GM18951 (cell line): ENCODE measurements at regions not wholly inside any gene's neighbourhood (a gene's known extent, or its start where the extent isn't known, plus 50 kb on each side); places are given as distances from the start of the nearest gene placed in this dataset.

Experiments used
- POLR2A ChIP-seq: IDR thresholded peaks from 4 replicates; pipeline ENCODE4 v1.6.1; 2011; ENCODE audit warnings: mild to moderate bottlenecking; ENCODE audit not compliant: insufficient read length, insufficient read depth; ENCODE audit errors: extremely low read depth
- in situ Hi-C: fragments of 300-500 bp; cut with MboI; formaldehyde crosslinking; loops from one replicate; pipeline ENCODE4 v1.12.0; 2022; ENCODE audit warnings: low sequenced_read_pairs, mixed read lengths, inconsistent platforms; ENCODE audit not compliant: unreplicated experiment

GRCh38 chr1:55571767-55572166, 356.6 kb upstream of the USP24 start:
- no peak for TF ChIP-seq POLR2A
- in situ Hi-C loops, result no loop called here

DNA sequence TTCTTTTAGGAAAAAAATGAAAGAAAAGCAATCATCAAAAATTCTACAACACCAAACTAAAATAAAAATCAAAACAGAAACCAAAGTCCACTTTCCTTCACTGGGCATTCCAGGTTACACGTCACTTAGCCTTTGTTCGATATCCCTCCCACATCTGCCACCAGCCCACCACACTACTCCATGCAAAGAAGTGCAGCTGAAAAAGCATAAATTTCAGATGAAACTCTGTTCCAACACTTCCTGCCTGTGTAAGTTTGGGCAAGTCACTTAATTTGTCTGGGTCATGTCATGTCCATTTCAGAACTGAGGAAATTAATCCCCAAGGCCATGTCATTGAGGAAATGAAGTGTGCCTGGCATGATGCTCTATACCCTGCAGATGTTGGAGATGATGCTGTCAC, 354.3 kb upstream of the USP24 start:
- TF ChIP-seq POLR2A, result no peak
- in situ Hi-C loops, result no loop called here

DNA sequence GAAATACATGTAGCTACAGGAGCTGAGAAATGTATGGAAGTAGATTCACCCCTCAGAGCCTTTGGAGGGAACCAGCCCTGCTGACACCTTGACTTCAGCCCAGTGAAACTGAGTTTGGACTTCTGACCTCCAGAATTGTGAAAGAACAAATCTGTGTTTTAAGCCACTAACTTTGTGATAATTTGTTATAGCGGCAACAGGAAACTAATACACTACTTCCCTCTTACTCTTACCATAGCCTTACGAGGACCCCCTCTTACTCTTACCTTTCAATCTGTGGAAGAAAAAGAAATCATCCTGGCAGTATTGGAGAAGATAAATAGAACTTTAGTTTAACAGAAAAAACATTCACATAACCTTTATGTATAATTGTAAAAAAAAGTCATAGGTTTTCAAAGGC, 353.6 kb upstream of the USP24 start:
- in situ Hi-C loops, result no loop called here
- TF ChIP-seq POLR2A, result no peak

DNA sequence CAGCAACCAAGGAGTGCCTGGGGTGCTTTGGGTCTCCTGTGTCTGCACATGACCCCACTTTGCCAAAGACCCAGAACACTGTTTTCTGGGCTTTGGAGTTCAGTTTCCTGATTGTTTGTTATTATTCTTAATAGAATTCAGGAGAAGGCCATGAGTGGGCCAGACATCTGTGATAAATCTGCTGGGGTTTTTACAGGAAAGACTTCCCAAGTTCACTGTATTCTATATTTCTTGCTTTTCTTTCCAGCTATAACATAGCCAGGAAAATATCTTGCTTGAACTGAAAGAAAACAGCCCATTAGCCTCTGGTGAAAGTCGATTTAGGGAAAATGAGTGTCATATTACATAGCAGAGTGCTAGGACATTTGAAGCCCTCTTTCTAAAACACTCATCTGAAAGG, 345.1 kb upstream of the USP24 start:
- no peak for TF ChIP-seq POLR2A
- in situ Hi-C loops, result no loop called here

GRCh38 chr1:55559842-55560241, 344.7 kb upstream of the USP24 start:
- no peak for TF ChIP-seq POLR2A
- in situ Hi-C loops, result no loop called here

GRCh38 chr1:55559161-55559611, 344.0 kb upstream of the USP24 start:
- TF ChIP-seq POLR2A, result no peak
- in situ Hi-C loops, result no loop called here

DNA sequence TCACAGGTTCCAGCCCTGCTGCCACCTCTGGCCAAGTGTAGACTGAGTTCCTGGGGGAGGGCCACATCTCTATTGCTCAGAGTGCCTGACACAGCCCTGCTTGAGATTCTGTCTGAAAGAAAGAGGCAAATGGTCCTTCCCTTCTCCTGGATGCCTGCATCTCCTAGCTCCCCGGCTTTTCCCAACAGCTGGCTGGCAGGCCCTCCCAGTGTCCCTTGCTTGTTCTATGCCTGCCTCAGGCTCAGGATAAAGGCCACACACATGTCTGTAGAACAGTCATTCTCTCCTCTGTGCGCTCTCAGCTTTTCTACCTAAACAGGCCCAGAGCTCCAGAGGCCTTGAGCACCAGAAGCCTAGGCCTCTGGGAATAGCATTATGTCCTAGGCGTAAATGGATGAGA, 343.4 kb upstream of the USP24 start:
- in situ Hi-C loops, result no loop called here
- TF ChIP-seq POLR2A, result no peak

DNA sequence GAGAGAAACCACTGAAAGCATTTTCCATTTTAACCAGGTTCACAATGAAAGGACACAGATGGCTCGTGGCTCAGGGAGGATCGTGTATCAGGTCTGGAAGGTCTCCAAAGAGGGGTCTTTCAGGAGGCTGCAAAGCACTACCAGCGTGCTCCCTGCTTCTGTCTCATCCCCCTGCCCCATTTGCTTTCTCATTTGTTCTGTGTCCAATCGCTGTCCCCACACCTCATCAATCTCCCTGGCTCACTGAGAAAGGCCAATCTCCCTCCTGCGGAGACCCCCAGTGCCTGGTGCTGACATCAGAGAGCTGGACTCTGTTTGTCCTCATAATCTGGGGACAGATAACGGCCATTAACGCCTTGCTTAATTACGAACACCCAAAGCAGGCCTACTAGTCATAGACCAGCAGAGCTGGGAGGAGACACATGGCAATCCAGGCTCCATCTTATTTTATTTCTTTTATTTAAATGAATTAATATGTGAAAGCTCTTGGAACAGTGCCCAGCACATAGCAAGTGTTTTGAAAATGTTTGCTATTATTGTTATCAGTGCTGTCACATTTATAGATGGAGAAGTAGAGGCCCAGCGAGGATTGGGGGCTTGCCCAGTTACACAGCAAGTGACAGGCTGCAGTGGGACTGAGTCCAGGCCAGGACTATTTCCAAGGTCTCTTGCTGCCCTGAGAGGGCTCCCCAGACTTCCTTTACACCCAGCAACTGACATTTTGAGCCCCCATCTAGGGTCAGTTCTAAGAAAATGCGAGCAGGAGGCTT, 341.0 kb upstream of the USP24 start:
- in situ Hi-C loops, result no loop called here
- no peak for TF ChIP-seq POLR2A

- in situ Hi-C loops, result no loop called here
- no peak for TF ChIP-seq POLR2A
These were observed 339.4 kb upstream of the USP24 start for GRCh38 chr1:55554611-55555010.

DNA sequence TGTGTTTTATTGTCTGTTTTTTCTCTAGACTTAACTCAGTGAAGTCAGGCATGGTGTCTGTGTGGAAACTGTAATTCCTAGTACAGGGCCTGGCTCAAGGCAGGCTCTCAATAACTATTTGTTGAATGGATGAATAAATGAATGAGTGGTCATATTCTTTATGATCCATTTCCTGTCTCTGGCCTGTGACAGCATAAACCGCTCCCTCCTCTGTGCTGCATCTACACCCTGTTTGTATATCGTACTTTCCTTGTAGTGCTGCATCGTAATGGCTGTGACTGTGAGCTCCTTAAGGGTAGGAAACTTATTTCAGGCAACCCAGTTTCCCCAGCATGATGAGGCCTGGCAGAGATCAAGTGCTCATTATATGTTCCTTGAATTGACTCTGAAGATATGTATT, 337.5 kb upstream of the USP24 start:
- TF ChIP-seq POLR2A, result no peak
- in situ Hi-C loops, result no loop called here

DNA sequence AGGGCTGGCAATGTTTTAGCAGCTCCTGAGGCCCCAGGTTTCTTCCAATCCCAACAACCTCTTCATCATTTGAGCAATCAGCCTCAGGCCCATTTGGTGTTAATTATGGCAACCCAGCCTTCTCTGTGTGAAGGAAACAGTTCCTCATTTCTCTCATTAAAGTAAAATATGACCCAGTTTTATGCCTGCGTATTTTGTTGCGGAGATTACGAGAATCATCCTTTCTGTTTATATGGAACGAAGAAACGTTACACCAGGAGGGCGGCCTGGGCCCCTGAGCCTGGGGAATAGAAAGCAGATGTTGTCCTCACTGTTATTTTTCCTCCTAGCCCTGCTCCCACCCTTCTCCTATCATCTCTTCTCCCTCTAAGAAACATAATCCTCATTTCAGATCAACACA, 332.2 kb upstream of the USP24 start:
- in situ Hi-C loops, result no loop called here
- no peak for TF ChIP-seq POLR2A

GRCh38 chr1:55546553-55546952, 331.4 kb upstream of the USP24 start:
- in situ Hi-C loops, result no loop called here
- no peak for TF ChIP-seq POLR2A

DNA sequence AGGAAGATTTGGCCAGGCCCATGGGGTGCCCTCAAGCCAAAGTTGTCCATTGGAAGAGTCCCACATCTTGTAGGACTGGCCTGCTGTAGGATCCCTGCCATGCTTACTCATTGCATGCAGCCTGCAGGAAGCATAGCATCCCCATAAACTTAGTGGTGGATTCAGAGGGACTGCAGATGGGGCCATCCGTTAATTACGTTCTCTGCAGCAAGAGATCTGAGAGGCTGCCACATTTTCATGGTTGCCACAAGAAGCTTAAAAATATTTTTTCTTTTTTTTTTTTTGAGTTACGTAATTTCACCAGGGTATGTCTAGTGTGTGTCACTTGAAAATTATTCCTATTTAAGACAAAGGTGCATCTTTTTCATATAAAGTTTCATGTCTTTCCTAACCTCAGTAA, 329.7 kb upstream of the USP24 start:
- in situ Hi-C loops, result no loop called here
- no peak for TF ChIP-seq POLR2A

DNA sequence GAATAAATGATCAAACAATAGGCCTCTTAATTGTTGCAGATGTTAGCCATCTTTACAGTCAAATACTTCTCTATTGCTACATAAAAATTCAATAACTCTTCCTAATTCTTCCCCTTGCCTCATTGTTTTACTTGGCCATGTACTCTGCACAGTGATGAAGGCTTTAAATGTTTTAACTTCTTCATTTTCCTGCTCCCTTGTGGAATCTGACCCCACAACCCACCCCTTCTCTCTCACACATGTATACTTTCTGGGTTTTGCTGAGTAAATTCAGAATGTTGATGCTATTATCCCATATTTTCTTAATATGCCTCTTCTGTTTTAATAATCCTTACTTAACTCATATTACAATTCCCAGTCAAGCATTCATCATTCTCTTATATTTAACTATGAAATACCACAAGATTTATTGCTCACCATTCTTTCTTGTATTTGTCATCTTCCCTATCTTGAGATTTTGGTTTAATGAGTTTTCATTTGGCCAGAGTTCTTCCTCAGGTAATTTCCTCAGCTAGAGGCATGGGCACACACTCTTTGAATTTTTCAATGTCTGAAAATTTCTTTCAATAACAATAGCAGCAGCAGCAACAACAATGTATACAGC, 327.8 kb upstream of the USP24 start:
- no peak for TF ChIP-seq POLR2A
- in situ Hi-C loops, result no loop called here
